ENCODE measurements at regions not wholly inside any gene's neighbourhood (a gene's known extent, or its start where the extent isn't known, plus 50 kb on each side); places are given as distances from the start of the nearest gene placed in this dataset.

GRCh38 chr2:424306-425171 is 136.6 kb upstream of the ALKAL2 start:
- no peak for DNase-seq
- H3K4me3 ChIP-seq (ENCODE audit: low read length in 2 of 2): no peak overlapping the region
- peaks cover 8% of the 10 kb centered on the region for H3K4me1 ChIP-seq (ENCODE audit: insufficient read depth, low read length)
- H3K27ac Mint-ChIP-seq: peak overlapping the region in 1 of 7 donors; percentile 7
- intact Hi-C loops (cut with micrococcal nuclease): no loop called here
- no peaks in the 10 kb centered on the region for H3K27me3 ChIP-seq (ENCODE audit: insufficient read depth, low read length)
- peaks cover 4 to 5% of the 10 kb centered on the region in 2 donors for H3K27me3 Mint-ChIP-seq
- H3K36me3 ChIP-seq (ENCODE audit: insufficient read depth, low read length): no peaks in the 10 kb centered on the region
- H3K4me3 Mint-ChIP-seq: no peak overlapping the region
- H3K36me3 Mint-ChIP-seq: no peaks in the 10 kb centered on the region
- no peaks in the 10 kb centered on the region for H3K9me3 Mint-ChIP-seq
- CTCF ChIA-PET (ENCODE audit: partially characterized antibody): interaction anchor here (1.2 to 2.4 kb wide), 2 partner anchors 12 to 31 kb away, joined by 3 to 6 read pairs; no protein-coding TSS in a partner anchor
- POLR2A ChIA-PET (ENCODE audit: partially characterized antibody): no interaction called here
- no peak overlapping the region for H3K27ac ChIP-seq (ENCODE audit: low read depth, low read length)
- H3K4me1 Mint-ChIP-seq: peaks cover 9 to 27% (median 14%) of the 10 kb centered on the region in 4 donors
- no peaks in the 10 kb centered on the region for H3K9me3 ChIP-seq (ENCODE audit: control insufficient read depth in 1 of 2, low read length in 2 of 2)

- DNase-seq: no peak
- no peak overlapping the region for H3K4me3 ChIP-seq (ENCODE audit: low read length in 2 of 2)
- peaks cover 4 to 19% (median 7%) of the 10 kb centered on the region in 4 donors for H3K4me1 Mint-ChIP-seq
- CTCF ChIA-PET (ENCODE audit: partially characterized antibody): interaction anchor here (1.2 to 2.4 kb wide), 2 partner anchors 13 to 32 kb away, joined by 3 to 6 read pairs; no protein-coding TSS in a partner anchor
- H3K36me3 ChIP-seq (ENCODE audit: insufficient read depth, low read length): no peaks in the 10 kb centered on the region
- no peaks in the 10 kb centered on the region for H3K27me3 ChIP-seq (ENCODE audit: insufficient read depth, low read length)
- H3K36me3 Mint-ChIP-seq: no peaks in the 10 kb centered on the region
- no peak overlapping the region for H3K27ac ChIP-seq (ENCODE audit: low read depth, low read length)
- H3K9me3 Mint-ChIP-seq: no peaks in the 10 kb centered on the region
- peak overlapping the region in 1 of 7 donors; percentile 4 for H3K27ac Mint-ChIP-seq
- POLR2A ChIA-PET (ENCODE audit: partially characterized antibody): interaction anchor here (1.3 to 1.5 kb wide), 2 partner anchors 15 to 29 kb away, joined by 3 to 5 read pairs; no protein-coding TSS in a partner anchor
- intact Hi-C loops (cut with micrococcal nuclease): no loop called here
- peaks cover 5 to 6% of the 10 kb centered on the region in 2 donors for H3K27me3 Mint-ChIP-seq
- H3K4me1 ChIP-seq (ENCODE audit: insufficient read depth, low read length): no peaks in the 10 kb centered on the region
- no peak overlapping the region for H3K4me3 Mint-ChIP-seq
- H3K9me3 ChIP-seq (ENCODE audit: control insufficient read depth in 1 of 2, low read length in 2 of 2): no peaks in the 10 kb centered on the region
Measured at GRCh38 chr2:423479-423878, 135.6 kb upstream of the ALKAL2 start.

- Mint-ChIP-seq H3K4me1 (peaks cover 3 to 19% (median 7%) of the 10 kb centered on the region in 4 donors), H3K27ac (no peak overlapping the region)
- DNase-seq: no peak
Measured at GRCh38 chr2:422676-423435, 135.0 kb upstream of the ALKAL2 start.

GRCh38 chr2:421406-421805 is 133.5 kb upstream of the ALKAL2 start:
- intact Hi-C loops (cut with micrococcal nuclease): no loop called here
- DNase-seq: no peak
- no peaks in the 10 kb centered on the region for H3K36me3 Mint-ChIP-seq

More at GRCh38 chr2:422676-423435, 135.0 kb upstream of the ALKAL2 start:
- H3K9me3 ChIP-seq (ENCODE audit: control insufficient read depth in 1 of 2, low read length in 2 of 2): no peaks in the 10 kb centered on the region
- no peaks in the 10 kb centered on the region for H3K36me3 ChIP-seq (ENCODE audit: insufficient read depth, low read length)
- H3K4me1 ChIP-seq (ENCODE audit: insufficient read depth, low read length): no peaks in the 10 kb centered on the region
- Mint-ChIP-seq H3K27me3 (peaks cover 6 to 8% of the 10 kb centered on the region in 2 donors), H3K36me3 (no peaks in the 10 kb centered on the region), H3K4me3 (no peak overlapping the region), H3K9me3 (no peaks in the 10 kb centered on the region)
- H3K27ac ChIP-seq (ENCODE audit: low read depth, low read length): no peak overlapping the region
- H3K27me3 ChIP-seq (ENCODE audit: insufficient read depth, low read length): no peaks in the 10 kb centered on the region
- ChIA-PET CTCF (ENCODE audit: partially characterized antibody) (interaction anchor here (1.2 to 1.5 kb wide), 2 partner anchors 8 to 33 kb away, joined by 3 read pairs; no protein-coding TSS in a partner anchor), POLR2A (ENCODE audit: partially characterized antibody) (interaction anchor here (1.3 to 1.5 kb wide), 2 partner anchors 15 to 29 kb away, joined by 3 to 5 read pairs; no protein-coding TSS in a partner anchor)
- intact Hi-C loops (cut with micrococcal nuclease): no loop called here
- no peak overlapping the region for H3K4me3 ChIP-seq (ENCODE audit: low read length in 2 of 2)

GRCh38 chr2:419687-420317 is 131.9 kb upstream of the ALKAL2 start:
- POLR2A ChIA-PET (ENCODE audit: partially characterized antibody): interaction anchor here (1.0 kb wide), 1 partner anchor 10 kb away, joined by 5 read pairs; no protein-coding TSS in a partner anchor
- CTCF ChIA-PET (ENCODE audit: partially characterized antibody): no interaction called here
- no peak overlapping the region for H3K27ac ChIP-seq (ENCODE audit: low read depth, low read length)
- no peak overlapping the region for H3K4me3 ChIP-seq (ENCODE audit: low read length in 2 of 2)
- no peaks in the 10 kb centered on the region for H3K4me1 ChIP-seq (ENCODE audit: insufficient read depth, low read length)
- Mint-ChIP-seq H3K9me3 (no peaks in the 10 kb centered on the region), H3K36me3 (no peaks in the 10 kb centered on the region), H3K27me3 (peaks cover 6 to 9% of the 10 kb centered on the region in 2 donors), H3K4me1 (peaks cover 3 to 12% (median 7%) of the 10 kb centered on the region in 4 donors), H3K27ac (no peak overlapping the region), H3K4me3 (peak overlapping the region in 1 of 8 donors; percentile 20)
- H3K36me3 ChIP-seq (ENCODE audit: insufficient read depth, low read length): no peaks in the 10 kb centered on the region
- no peaks in the 10 kb centered on the region for H3K9me3 ChIP-seq (ENCODE audit: control insufficient read depth in 1 of 2, low read length in 2 of 2)
- intact Hi-C loops (cut with micrococcal nuclease): no loop called here
- peak in 4 of 5 donors; percentile 19 to 46 (median 24) for DNase-seq
- peaks cover 3% of the 10 kb centered on the region for H3K27me3 ChIP-seq (ENCODE audit: insufficient read depth, low read length)

More at GRCh38 chr2:421406-421805, 133.5 kb upstream of the ALKAL2 start:
- Histone ChIP-seq H3K27ac (ENCODE audit: low read depth, low read length) (no peak overlapping the region), H3K36me3 (ENCODE audit: insufficient read depth, low read length) (no peaks in the 10 kb centered on the region), H3K4me1 (ENCODE audit: insufficient read depth, low read length) (no peaks in the 10 kb centered on the region), H3K27me3 (ENCODE audit: insufficient read depth, low read length) (peaks cover 3% of the 10 kb centered on the region), H3K4me3 (ENCODE audit: low read length in 2 of 2) (no peak overlapping the region), H3K9me3 (ENCODE audit: control insufficient read depth in 1 of 2, low read length in 2 of 2) (no peaks in the 10 kb centered on the region)
- ChIA-PET CTCF (ENCODE audit: partially characterized antibody) (interaction anchor here (1.5 kb wide), 1 partner anchor 9 kb away, joined by 3 read pairs; no protein-coding TSS in a partner anchor), POLR2A (ENCODE audit: partially characterized antibody) (interaction anchor here (0.7 kb wide), 1 partner anchor 351 kb away, joined by 3 read pairs; no protein-coding TSS in a partner anchor)
- Mint-ChIP-seq H3K4me3 (peak overlapping the region in 2 of 8 donors; percentile 20 to 38), H3K9me3 (no peaks in the 10 kb centered on the region), H3K27ac (peak overlapping the region in 2 of 7 donors; percentile 16 to 18), H3K4me1 (peaks cover 3 to 19% (median 7%) of the 10 kb centered on the region in 4 donors), H3K27me3 (peaks cover 8 to 10% of the 10 kb centered on the region in 2 donors)

GRCh38 chr2:417662-418061 is 129.8 kb upstream of the ALKAL2 start:
- Histone ChIP-seq H3K36me3 (ENCODE audit: insufficient read depth, low read length) (no peaks in the 10 kb centered on the region), H3K27ac (ENCODE audit: low read depth, low read length) (no peak overlapping the region), H3K4me1 (ENCODE audit: insufficient read depth, low read length) (no peaks in the 10 kb centered on the region), H3K4me3 (ENCODE audit: low read length in 2 of 2) (no peak overlapping the region), H3K27me3 (ENCODE audit: insufficient read depth, low read length) (peaks cover 3% of the 10 kb centered on the region), H3K9me3 (ENCODE audit: control insufficient read depth in 1 of 2, low read length in 2 of 2) (no peaks in the 10 kb centered on the region)
- H3K4me3 Mint-ChIP-seq: no peak overlapping the region
- CTCF ChIA-PET (ENCODE audit: partially characterized antibody): interaction anchor here (0.7 to 1.1 kb wide), 2 partner anchors 20 to 86 kb away, joined by 3 read pairs; no protein-coding TSS in a partner anchor
- H3K36me3 Mint-ChIP-seq: no peaks in the 10 kb centered on the region
- POLR2A ChIA-PET (ENCODE audit: partially characterized antibody): no interaction called here
- no peak for DNase-seq
- H3K9me3 Mint-ChIP-seq: no peaks in the 10 kb centered on the region
- no peak overlapping the region for H3K27ac Mint-ChIP-seq
- peaks cover 3 to 8% (median 5%) of the 10 kb centered on the region in 4 donors for H3K4me1 Mint-ChIP-seq
- peaks cover 4 to 9% of the 10 kb centered on the region in 2 donors for H3K27me3 Mint-ChIP-seq
- intact Hi-C loops (cut with micrococcal nuclease): no loop called here

Data from CD4-positive, alpha-beta memory T cell (primary cell).